ENCODE measurements at regions not wholly inside any gene's neighbourhood (a gene's known extent, or its start where the extent isn't known, plus 50 kb on each side); places are given as distances from the start of the nearest gene placed in this dataset.
"Not testable (repeated sequence)": the region's sequence is repeated elsewhere in the genome, so short reads cannot be mapped to it uniquely, and the experiment has no call there.

DNA sequence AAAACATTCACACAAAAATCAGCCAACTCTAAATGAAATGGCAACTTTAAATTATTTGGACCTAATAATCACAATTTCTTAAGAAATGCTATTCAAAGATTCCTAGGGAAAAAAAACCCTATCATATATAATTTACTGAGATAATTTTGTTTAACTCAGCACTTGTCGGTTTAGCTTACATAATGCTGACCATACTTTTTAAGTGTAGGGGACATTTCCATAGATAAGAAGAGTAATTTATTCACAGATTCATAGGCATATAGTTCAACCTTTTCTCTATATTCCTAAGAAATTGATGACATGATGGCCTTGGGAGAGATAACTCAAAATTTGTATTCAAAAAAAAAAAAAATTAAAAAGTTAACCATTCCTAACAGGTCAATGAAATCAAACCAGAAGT, 260.8 kb upstream of the PGRMC2 start:
- H3K9me3 ChIP-seq (ENCODE audit: control insufficient read depth, insufficient read depth, low read length) = no peaks in the 10 kb centered on the region
- no CpG with 5 or more reads among the region's 1 CpG for WGBS (ENCODE audit: insufficient coverage)
- no peak for DNase-seq (ENCODE audit: low read depth in 4 of 6, low spot score in 6 of 6)
- no peaks in the 10 kb centered on the region for H3K27me3 ChIP-seq (ENCODE audit: control insufficient read depth, insufficient read depth, low read length)
- peaks cover 6% of the 10 kb centered on the region for H3K4me1 ChIP-seq (ENCODE audit: control insufficient read depth, insufficient read depth, low read length)
- H3K36me3 ChIP-seq (ENCODE audit: control insufficient read depth, insufficient read depth, low read length) = no peaks in the 10 kb centered on the region
- no peak overlapping the region for H3K4me3 ChIP-seq (ENCODE audit: low read depth, low read length)
- no peak overlapping the region for H3K27ac ChIP-seq (ENCODE audit: low read depth, low read length)

DNA sequence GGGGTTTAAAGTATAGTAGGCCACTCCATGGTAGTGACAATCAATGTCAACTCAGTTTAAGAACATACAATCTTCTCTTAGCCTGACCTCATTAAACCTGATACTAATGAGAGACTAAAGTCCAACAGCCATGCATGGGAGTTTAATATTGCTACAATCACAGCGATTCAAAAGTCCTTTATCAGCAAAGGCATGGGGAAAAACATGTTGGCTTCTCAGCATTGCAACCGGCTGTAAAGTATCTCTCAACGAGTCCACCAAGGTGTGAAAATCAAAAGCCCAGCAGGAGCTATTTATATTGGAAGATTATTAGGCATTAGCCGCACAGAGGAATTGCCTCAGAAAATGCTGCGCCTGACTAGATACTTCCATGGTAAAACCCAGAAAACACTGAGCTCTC, 256.7 kb upstream of the PGRMC2 start:
- H3K36me3 ChIP-seq (ENCODE audit: control insufficient read depth, insufficient read depth, low read length) = no peaks in the 10 kb centered on the region
- no peak overlapping the region for H3K27ac ChIP-seq (ENCODE audit: low read depth, low read length)
- H3K27me3 ChIP-seq (ENCODE audit: control insufficient read depth, insufficient read depth, low read length) = no peaks in the 10 kb centered on the region
- peak in 1 of 6 donors; percentile 56 for DNase-seq (ENCODE audit: low read depth in 4 of 6, low spot score in 6 of 6)
- 75% methylated on average over 1 of the region's 5 CpGs for WGBS (ENCODE audit: insufficient coverage)
- no peaks in the 10 kb centered on the region for H3K9me3 ChIP-seq (ENCODE audit: control insufficient read depth, insufficient read depth, low read length)
- H3K4me3 ChIP-seq (ENCODE audit: low read depth, low read length) = no peak overlapping the region
- no peaks in the 10 kb centered on the region for H3K4me1 ChIP-seq (ENCODE audit: control insufficient read depth, insufficient read depth, low read length)

DNA sequence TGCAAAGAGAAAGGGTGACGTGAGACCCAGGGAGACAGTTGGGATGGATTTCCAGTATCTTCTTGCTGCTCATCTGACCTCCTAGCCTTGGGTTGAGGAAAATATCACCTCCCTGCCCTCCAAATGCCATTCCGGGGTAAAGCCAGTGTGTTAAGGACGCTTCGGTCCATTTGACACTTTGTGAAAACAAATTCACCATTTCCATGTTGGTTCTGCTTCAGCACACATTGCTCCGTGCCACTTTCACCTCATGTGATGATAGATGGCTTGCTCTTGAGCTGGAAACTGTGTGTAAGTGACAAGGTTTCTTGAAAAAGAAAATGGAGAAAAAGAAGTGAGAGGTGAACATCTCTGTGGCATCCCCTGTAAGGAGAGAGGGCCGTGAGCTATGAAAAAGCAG, 256.1 kb upstream of the PGRMC2 start:
- Histone ChIP-seq H3K9me3 (ENCODE audit: control insufficient read depth, insufficient read depth, low read length) (no peaks in the 10 kb centered on the region), H3K36me3 (ENCODE audit: control insufficient read depth, insufficient read depth, low read length) (no peaks in the 10 kb centered on the region), H3K27ac (ENCODE audit: low read depth, low read length) (no peak overlapping the region), H3K4me3 (ENCODE audit: low read depth, low read length) (no peak overlapping the region), H3K27me3 (ENCODE audit: control insufficient read depth, insufficient read depth, low read length) (no peaks in the 10 kb centered on the region), H3K4me1 (ENCODE audit: control insufficient read depth, insufficient read depth, low read length) (no peaks in the 10 kb centered on the region)
- no peak for DNase-seq (ENCODE audit: low read depth in 4 of 6, low spot score in 6 of 6)
- 80% methylated on average over 5 of the region's 6 CpGs for WGBS (ENCODE audit: insufficient coverage)

DNA sequence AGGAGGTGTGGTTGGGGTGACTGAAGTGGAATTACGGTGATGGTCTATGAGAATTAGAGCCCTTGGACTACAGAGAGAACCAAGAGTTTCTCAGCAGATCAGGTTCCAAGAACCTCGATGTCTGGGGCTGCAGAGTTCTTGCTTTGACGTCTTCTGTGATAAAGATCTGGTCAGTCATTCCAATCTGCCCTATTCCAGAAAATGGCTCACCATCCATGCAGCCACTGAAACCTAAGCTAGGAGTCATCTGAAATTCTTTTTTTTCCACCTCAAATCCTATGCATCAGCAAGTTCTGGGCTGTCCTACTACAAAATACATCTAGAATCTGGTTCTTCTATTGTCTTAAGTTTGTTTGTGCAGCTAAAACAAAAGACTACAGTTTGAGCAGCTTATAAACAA, 254.4 kb upstream of the PGRMC2 start:
- Histone ChIP-seq H3K27ac (ENCODE audit: low read depth, low read length) (no peak overlapping the region), H3K9me3 (ENCODE audit: control insufficient read depth, insufficient read depth, low read length) (no peaks in the 10 kb centered on the region), H3K27me3 (ENCODE audit: control insufficient read depth, insufficient read depth, low read length) (no peaks in the 10 kb centered on the region), H3K4me1 (ENCODE audit: control insufficient read depth, insufficient read depth, low read length) (no peaks in the 10 kb centered on the region), H3K4me3 (ENCODE audit: low read depth, low read length) (no peak overlapping the region), H3K36me3 (ENCODE audit: control insufficient read depth, insufficient read depth, low read length) (no peaks in the 10 kb centered on the region)
- DNase-seq (ENCODE audit: low read depth in 4 of 6, low spot score in 6 of 6) = no peak
- 100% methylated on average over 3 of the region's 3 CpGs for WGBS (ENCODE audit: insufficient coverage)

DNA sequence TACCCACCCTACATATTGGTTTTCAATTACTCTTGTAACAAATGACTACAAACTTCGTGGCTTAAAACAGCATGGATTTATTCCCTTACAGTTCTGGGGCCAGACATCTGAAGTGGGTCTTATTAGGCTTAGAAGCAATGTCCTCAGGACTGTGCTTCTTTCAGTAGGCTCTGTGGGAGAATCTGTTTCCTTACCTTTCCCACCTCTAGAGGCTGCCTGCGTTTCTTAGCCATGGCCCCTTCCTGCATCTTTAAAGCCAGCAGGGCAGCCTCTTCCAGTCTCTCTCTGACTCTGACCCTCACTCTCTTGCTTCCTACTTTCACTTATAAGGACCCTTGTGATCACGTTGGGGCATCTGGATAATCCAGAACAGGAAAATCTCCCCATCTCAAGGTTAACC, 252.5 kb upstream of the PGRMC2 start:
- H3K4me3 ChIP-seq (ENCODE audit: low read depth, low read length) = no peak overlapping the region
- H3K27me3 ChIP-seq (ENCODE audit: control insufficient read depth, insufficient read depth, low read length) = no peaks in the 10 kb centered on the region
- H3K36me3 ChIP-seq (ENCODE audit: control insufficient read depth, insufficient read depth, low read length) = no peaks in the 10 kb centered on the region
- H3K27ac ChIP-seq (ENCODE audit: low read depth, low read length) = no peak overlapping the region
- no peaks in the 10 kb centered on the region for H3K9me3 ChIP-seq (ENCODE audit: control insufficient read depth, insufficient read depth, low read length)
- WGBS (ENCODE audit: insufficient coverage) = 83% methylated on average over 1 of the region's 3 CpGs
- no peaks in the 10 kb centered on the region for H3K4me1 ChIP-seq (ENCODE audit: control insufficient read depth, insufficient read depth, low read length)
- no peak for DNase-seq (ENCODE audit: low read depth in 4 of 6, low spot score in 6 of 6)

DNA sequence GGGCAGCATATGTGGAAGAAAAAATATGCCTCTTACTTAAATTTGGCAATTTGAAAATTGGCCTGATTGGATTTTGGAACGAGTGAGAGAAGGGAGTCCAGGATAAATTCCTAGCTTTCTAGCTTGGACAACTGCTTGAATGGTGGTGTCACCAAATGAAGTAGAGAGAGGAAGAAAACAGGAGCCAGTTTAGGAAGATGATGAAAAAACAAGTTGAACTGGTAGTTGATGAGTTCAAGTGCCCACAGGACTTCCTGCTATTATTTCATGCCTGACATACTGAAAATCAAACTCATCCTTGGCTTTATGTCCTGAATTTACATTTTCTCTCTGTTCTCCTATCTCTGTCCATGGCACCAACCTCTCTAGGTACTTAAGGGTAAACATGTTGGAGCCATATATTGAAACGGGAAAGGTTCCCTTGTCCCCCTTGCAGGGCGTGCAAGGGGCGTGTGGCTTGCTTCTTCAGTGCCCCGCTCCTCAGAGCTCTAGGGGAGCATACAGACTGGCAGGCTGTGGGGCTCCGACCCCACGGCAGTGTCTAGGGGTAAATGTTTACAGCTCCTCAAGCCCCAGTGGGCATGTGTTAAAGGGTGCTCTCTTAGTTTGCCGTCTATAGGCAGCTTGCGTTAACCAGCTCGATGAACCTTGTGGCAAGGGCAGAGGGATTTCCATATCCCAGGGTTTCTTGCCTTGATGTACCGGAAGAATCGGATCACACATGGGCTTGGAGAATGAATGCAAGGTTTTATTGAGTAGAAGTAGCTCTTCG, 250.7 kb upstream of the PGRMC2 start:
- no peak for DNase-seq (ENCODE audit: low read depth in 4 of 6, low spot score in 6 of 6)
- Histone ChIP-seq H3K36me3 (ENCODE audit: control insufficient read depth, insufficient read depth, low read length) (no peaks in the 10 kb centered on the region), H3K4me3 (ENCODE audit: low read depth, low read length) (no peak overlapping the region), H3K27me3 (ENCODE audit: control insufficient read depth, insufficient read depth, low read length) (no peaks in the 10 kb centered on the region), H3K4me1 (ENCODE audit: control insufficient read depth, insufficient read depth, low read length) (no peaks in the 10 kb centered on the region), H3K9me3 (ENCODE audit: control insufficient read depth, insufficient read depth, low read length) (no peaks in the 10 kb centered on the region), H3K27ac (ENCODE audit: low read depth, low read length) (no peak overlapping the region)
- WGBS (ENCODE audit: insufficient coverage) = 97% methylated on average over 13 of the region's 13 CpGs

DNA sequence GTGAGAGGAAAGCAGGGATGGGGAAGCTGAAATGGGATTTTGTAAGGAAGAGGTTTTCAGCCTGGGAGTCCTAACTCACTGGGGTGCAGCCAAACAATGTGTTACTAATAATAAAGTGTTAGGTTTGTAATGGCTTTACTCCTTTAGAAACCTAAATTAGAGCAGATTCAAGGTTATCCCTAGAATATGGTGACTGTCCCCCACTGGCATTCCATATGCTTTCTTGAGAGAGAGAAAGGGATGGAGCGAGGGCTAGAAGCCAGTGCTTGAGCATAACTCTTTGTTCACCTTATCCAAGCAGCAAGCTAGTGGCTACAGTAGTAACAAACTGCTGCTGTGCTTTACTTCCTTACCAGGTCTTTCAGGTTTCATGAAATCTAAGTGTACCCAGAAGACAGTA, 249.1 kb upstream of the PGRMC2 start:
- WGBS (ENCODE audit: insufficient coverage) = no CpG with 5 or more reads among the region's 1 CpG
- Histone ChIP-seq H3K9me3 (ENCODE audit: control insufficient read depth, insufficient read depth, low read length) (no peaks in the 10 kb centered on the region), H3K4me3 (ENCODE audit: low read depth, low read length) (no peak overlapping the region), H3K36me3 (ENCODE audit: control insufficient read depth, insufficient read depth, low read length) (no peaks in the 10 kb centered on the region), H3K27ac (ENCODE audit: low read depth, low read length) (no peak overlapping the region), H3K27me3 (ENCODE audit: control insufficient read depth, insufficient read depth, low read length) (no peaks in the 10 kb centered on the region), H3K4me1 (ENCODE audit: control insufficient read depth, insufficient read depth, low read length) (no peaks in the 10 kb centered on the region)
- no peak for DNase-seq (ENCODE audit: low read depth in 4 of 6, low spot score in 6 of 6)

DNA sequence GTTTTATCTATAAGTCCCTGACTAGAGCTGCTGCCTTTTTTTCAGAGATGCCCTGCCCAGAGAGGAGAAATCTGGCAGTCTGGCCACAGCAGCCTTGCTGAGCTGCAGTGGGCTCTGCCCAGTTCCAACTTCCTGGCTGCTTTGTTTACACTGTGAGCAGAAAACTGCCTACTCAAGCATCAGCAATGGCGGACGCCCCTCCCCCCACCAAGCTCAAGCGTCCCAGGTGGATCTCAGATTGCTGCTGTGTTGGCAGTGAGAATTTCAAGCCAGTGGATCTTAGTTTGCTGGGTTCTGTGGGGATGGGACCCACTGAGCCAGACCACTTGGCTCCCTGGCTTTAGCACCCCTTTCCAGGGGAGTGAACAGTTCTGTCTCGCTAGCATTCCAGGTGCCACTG, 247.9 kb upstream of the PGRMC2 start:
- H3K36me3 ChIP-seq (ENCODE audit: control insufficient read depth, insufficient read depth, low read length); H3K27ac ChIP-seq (ENCODE audit: low read depth, low read length); H3K4me1 ChIP-seq (ENCODE audit: control insufficient read depth, insufficient read depth, low read length); DNase-seq (ENCODE audit: low read depth in 4 of 6, low spot score in 6 of 6); H3K4me3 ChIP-seq (ENCODE audit: low read depth, low read length); H3K9me3 ChIP-seq (ENCODE audit: control insufficient read depth, insufficient read depth, low read length); H3K27me3 ChIP-seq (ENCODE audit: control insufficient read depth, insufficient read depth, low read length): not testable (repeated sequence)
- 92% methylated on average over 2 of the region's 4 CpGs for WGBS (ENCODE audit: insufficient coverage)

DNA sequence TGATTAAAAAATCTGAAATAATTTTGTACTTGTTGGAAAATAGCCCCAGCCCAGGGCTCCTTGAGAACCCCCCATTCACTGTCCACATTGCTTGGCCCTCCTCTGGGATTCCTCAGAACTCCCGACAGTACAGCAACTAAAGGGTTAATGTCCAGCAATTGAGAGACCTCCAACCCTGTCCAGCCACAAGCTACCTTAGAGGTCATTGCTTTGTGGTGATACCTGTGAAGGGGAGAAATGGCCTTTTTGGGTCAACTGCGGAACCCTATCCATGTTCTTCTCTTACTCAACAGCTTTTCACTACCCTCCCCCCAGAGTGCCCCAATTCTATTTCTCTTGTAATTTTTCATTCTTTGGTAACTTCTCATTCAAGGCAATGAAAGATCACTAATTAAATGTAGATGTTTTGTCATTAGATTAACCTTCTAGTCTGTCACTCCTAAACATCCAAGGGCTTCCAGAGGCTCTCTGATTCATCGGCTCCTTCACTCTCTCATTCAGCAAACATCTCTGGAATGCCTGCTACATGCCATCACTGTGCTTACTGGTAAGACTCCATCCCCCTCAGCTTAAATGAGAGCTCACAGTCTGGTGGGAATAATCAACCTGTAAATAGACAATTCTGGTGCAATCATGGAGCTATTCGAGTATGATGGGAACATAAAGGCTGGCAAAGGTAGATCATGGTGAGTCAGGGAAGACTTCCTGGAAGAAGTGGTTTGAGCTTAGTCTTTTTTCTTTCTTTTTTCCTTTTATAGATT, 241.4 kb upstream of the PGRMC2 start:
- H3K27me3 ChIP-seq (ENCODE audit: control insufficient read depth, insufficient read depth, low read length) = no peaks in the 10 kb centered on the region
- H3K36me3 ChIP-seq (ENCODE audit: control insufficient read depth, insufficient read depth, low read length) = no peaks in the 10 kb centered on the region
- no peaks in the 10 kb centered on the region for H3K4me1 ChIP-seq (ENCODE audit: control insufficient read depth, insufficient read depth, low read length)
- DNase-seq (ENCODE audit: low read depth in 4 of 6, low spot score in 6 of 6) = no peak
- H3K27ac ChIP-seq (ENCODE audit: low read depth, low read length) = no peak overlapping the region
- WGBS (ENCODE audit: insufficient coverage) = 85% methylated on average over 2 of the region's 4 CpGs
- no peaks in the 10 kb centered on the region for H3K9me3 ChIP-seq (ENCODE audit: control insufficient read depth, insufficient read depth, low read length)
- H3K4me3 ChIP-seq (ENCODE audit: low read depth, low read length) = no peak overlapping the region

All from spinal cord (tissue), 9 donors.